A673 (cell line): ENCODE measurements at regions not wholly inside any gene's neighbourhood (a gene's known extent, or its start where the extent isn't known, plus 50 kb on each side); places are given as distances from the start of the nearest gene placed in this dataset.

Experiments used
- EZH2 ChIP-seq: fragments of 200-600 bp; sonication (generic); IDR thresholded peaks from 2 replicates; pipeline ENCODE4 v1.6.1; 2017; ENCODE audit warnings: borderline replicate concordance, low read depth, mild to moderate bottlenecking, mixed read lengths, antibody characterized with exemption, low read length; ENCODE audit not compliant: poor library complexity, severe bottlenecking
- TF ChIP-seq, protein P1 (sequence below): fragments of 300-800, 200-600 bp; sonication (generic); conservative IDR thresholded peaks from 2 replicates; pipeline ENCODE4 v1.5.1; 2017; ENCODE audit warnings: low read depth, mild to moderate bottlenecking, antibody characterized with exemption, low read length, moderate library complexity, mixed read lengths

- TF ChIP-seq, protein P1, sequence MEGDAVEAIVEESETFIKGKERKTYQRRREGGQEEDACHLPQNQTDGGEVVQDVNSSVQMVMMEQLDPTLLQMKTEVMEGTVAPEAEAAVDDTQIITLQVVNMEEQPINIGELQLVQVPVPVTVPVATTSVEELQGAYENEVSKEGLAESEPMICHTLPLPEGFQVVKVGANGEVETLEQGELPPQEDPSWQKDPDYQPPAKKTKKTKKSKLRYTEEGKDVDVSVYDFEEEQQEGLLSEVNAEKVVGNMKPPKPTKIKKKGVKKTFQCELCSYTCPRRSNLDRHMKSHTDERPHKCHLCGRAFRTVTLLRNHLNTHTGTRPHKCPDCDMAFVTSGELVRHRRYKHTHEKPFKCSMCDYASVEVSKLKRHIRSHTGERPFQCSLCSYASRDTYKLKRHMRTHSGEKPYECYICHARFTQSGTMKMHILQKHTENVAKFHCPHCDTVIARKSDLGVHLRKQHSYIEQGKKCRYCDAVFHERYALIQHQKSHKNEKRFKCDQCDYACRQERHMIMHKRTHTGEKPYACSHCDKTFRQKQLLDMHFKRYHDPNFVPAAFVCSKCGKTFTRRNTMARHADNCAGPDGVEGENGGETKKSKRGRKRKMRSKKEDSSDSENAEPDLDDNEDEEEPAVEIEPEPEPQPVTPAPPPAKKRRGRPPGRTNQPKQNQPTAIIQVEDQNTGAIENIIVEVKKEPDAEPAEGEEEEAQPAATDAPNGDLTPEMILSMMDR = no peak
- TF ChIP-seq EZH2 = no peak
Observed at GRCh38 chr1:30597711-30598110, 125.7 kb downstream of the MATN1 start.
